ENCODE measurements at regions not wholly inside any gene's neighbourhood (a gene's known extent, or its start where the extent isn't known, plus 50 kb on each side); places are given as distances from the start of the nearest gene placed in this dataset.

DNA sequence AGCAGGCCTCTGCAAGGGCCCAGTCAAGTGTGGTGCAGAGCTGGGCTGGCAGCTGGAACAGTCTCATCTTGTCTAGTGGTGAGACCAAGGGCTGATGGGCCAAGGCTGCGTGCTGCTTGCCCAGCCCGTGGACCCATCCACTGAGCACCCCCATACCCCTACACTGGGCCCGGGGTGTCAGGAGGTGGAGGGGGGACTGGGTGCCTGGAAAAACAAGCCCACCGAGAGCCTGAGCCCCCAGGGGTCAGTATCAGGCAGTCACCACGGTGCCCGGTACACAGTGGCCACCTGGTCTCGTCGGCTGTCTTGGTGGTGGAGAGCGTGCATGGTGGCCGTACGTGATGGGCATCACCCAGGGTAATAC is 238.3 kb downstream of the SEC14L1 start:
- TF ChIP-seq, protein P1, sequence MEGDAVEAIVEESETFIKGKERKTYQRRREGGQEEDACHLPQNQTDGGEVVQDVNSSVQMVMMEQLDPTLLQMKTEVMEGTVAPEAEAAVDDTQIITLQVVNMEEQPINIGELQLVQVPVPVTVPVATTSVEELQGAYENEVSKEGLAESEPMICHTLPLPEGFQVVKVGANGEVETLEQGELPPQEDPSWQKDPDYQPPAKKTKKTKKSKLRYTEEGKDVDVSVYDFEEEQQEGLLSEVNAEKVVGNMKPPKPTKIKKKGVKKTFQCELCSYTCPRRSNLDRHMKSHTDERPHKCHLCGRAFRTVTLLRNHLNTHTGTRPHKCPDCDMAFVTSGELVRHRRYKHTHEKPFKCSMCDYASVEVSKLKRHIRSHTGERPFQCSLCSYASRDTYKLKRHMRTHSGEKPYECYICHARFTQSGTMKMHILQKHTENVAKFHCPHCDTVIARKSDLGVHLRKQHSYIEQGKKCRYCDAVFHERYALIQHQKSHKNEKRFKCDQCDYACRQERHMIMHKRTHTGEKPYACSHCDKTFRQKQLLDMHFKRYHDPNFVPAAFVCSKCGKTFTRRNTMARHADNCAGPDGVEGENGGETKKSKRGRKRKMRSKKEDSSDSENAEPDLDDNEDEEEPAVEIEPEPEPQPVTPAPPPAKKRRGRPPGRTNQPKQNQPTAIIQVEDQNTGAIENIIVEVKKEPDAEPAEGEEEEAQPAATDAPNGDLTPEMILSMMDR (conservative IDR thresholded peaks at IDR 0.05; ENCODE audit: low read depth, low read length), result no peak
- Histone ChIP-seq H3K4me2 (peak overlapping the region; percentile 40; the same call in 1 of the 2 replicates), H3K27me3 (ENCODE audit: insufficient read depth, low read depth) (no peaks in the 10 kb centered on the region), H2AFZ (ENCODE audit: low read depth) (no peak overlapping the region), H3K27ac (peak overlapping the region; percentile 51; the same call in 1 of the 2 replicates), H3K9ac (no peak overlapping the region), H3K4me3 (IDR thresholded peaks at IDR 0.05; ENCODE audit: insufficient read depth, low read depth, low read length) (no peak overlapping the region), H3K36me3 (ENCODE audit: insufficient read depth) (no peaks in the 10 kb centered on the region), H3K4me1 (ENCODE audit: low read depth, poor library complexity, severe bottlenecking) (peaks cover 89% of the 10 kb centered on the region), H3K79me2 (ENCODE audit: insufficient read depth, low read depth) (peaks cover 98% of the 10 kb centered on the region), H4K20me1 (ENCODE audit: insufficient read depth) (no peaks in the 10 kb centered on the region; the same call in 1 of the 2 replicates)

- H3K4me1 ChIP-seq (ENCODE audit: low read depth, poor library complexity, severe bottlenecking), result peaks cover 89% of the 10 kb centered on the region
- no peaks in the 10 kb centered on the region for H3K36me3 ChIP-seq (ENCODE audit: insufficient read depth)
Measured at GRCh38 chr17:77379832-77380231, 239.1 kb downstream of the SEC14L1 start.

DNA sequence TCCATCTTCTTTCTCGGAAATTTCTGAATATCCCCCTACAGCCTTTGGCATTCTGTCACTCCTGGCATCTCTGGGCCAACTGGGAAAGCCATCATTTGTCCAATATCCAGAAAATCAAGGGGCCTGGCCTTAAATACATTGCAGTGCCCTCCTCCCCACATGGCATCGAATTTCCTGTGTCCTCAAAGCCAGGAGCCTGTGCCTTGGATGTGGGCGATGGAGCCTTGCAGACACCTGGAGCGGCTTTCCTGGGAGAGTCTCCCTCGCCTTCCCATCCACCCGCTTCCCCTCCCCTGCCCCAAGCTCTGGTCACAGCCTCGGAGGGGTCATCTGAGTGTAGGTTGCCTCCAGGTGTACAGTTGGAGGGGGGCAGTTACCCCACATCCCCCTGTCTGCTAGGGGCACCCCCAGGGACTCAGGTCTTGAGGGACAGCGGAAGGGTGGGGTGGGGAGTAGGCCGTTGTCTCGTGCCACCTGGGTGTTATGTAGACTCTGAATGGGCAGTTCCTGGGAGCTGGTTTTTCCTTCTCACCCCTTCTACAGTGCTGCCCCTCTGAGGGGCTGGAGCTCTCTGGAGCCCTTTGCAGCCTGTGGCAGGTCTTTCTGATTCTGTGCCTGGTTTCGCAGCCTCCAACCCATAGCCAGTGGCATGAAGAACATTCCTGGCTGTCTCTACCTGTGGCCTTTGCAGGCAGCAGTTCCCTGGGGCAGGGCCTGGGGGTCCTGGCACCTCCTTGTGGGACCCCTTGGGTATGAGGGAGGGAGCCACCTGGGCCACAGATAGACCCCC is 239.8 kb downstream of the SEC14L1 start:
- H4K20me1 ChIP-seq (ENCODE audit: insufficient read depth), result no peaks in the 10 kb centered on the region; the same call in 1 of the 2 replicates
- peaks cover 89% of the 10 kb centered on the region for H3K4me1 ChIP-seq (ENCODE audit: low read depth, poor library complexity, severe bottlenecking)
- H3K4me2 ChIP-seq, result peak overlapping the region; percentile 98

More at GRCh38 chr17:77379832-77380231, 239.1 kb downstream of the SEC14L1 start:
- Histone ChIP-seq H4K20me1 (ENCODE audit: insufficient read depth) (no peaks in the 10 kb centered on the region; the same call in 1 of the 2 replicates), H3K4me3 (IDR thresholded peaks at IDR 0.05; ENCODE audit: insufficient read depth, low read depth, low read length) (no peak overlapping the region), H3K4me2 (peak overlapping the region; percentile 40; the same call in 1 of the 2 replicates), H3K9ac (no peak overlapping the region), H2AFZ (ENCODE audit: low read depth) (no peak overlapping the region), H3K27ac (peak overlapping the region; percentile 51; the same call in 1 of the 2 replicates), H3K79me2 (ENCODE audit: insufficient read depth, low read depth) (peaks cover 98% of the 10 kb centered on the region), H3K27me3 (ENCODE audit: insufficient read depth, low read depth) (no peaks in the 10 kb centered on the region)
- TF ChIP-seq, protein P1 (conservative IDR thresholded peaks at IDR 0.05; ENCODE audit: low read depth, low read length), result no peak

GRCh38 chr17:77381185-77381700 is 240.5 kb downstream of the SEC14L1 start:
- no peak overlapping the region for H3K4me3 ChIP-seq (IDR thresholded peaks at IDR 0.05; ENCODE audit: insufficient read depth, low read depth, low read length)
- TF ChIP-seq, protein P1 (conservative IDR thresholded peaks at IDR 0.05; ENCODE audit: low read depth, low read length), result no peak
- no peaks in the 10 kb centered on the region for H3K27me3 ChIP-seq (ENCODE audit: insufficient read depth, low read depth)
- no peaks in the 10 kb centered on the region for H3K36me3 ChIP-seq (ENCODE audit: insufficient read depth)
- peaks cover 90% of the 10 kb centered on the region for H3K4me1 ChIP-seq (ENCODE audit: low read depth, poor library complexity, severe bottlenecking)
- H2AFZ ChIP-seq (ENCODE audit: low read depth), result no peak overlapping the region
- peak overlapping the region; percentile 59; the same call in 1 of the 2 replicates for H3K9ac ChIP-seq
- peak overlapping the region; percentile 90 for H3K27ac ChIP-seq
- H3K4me2 ChIP-seq, result peak overlapping the region; percentile 98
- no peaks in the 10 kb centered on the region for H4K20me1 ChIP-seq (ENCODE audit: insufficient read depth)
- H3K79me2 ChIP-seq (ENCODE audit: insufficient read depth, low read depth), result peaks cover 98% of the 10 kb centered on the region

More for the DNA sequence above, 239.8 kb downstream of the SEC14L1 start:
- Histone ChIP-seq H3K79me2 (ENCODE audit: insufficient read depth, low read depth) (peaks cover 98% of the 10 kb centered on the region), H3K4me3 (IDR thresholded peaks at IDR 0.05; ENCODE audit: insufficient read depth, low read depth, low read length) (no peak overlapping the region), H3K27ac (peak overlapping the region; percentile 90), H3K9ac (peak overlapping the region; percentile 59; the same call in 1 of the 2 replicates), H2AFZ (ENCODE audit: low read depth) (no peak overlapping the region), H3K27me3 (ENCODE audit: insufficient read depth, low read depth) (no peaks in the 10 kb centered on the region), H3K36me3 (ENCODE audit: insufficient read depth) (no peaks in the 10 kb centered on the region)
- TF ChIP-seq, protein P1 (conservative IDR thresholded peaks at IDR 0.05; ENCODE audit: low read depth, low read length), result no peak
